ENCODE measurements at regions not wholly inside any gene's neighbourhood (a gene's known extent, or its start where the extent isn't known, plus 50 kb on each side); places are given as distances from the start of the nearest gene placed in this dataset.

- TF ChIP-seq CTCF (IDR thresholded peaks at IDR 0.05 in 4 of 5, conservative IDR thresholded peaks at IDR 0.05 in 1 of 5) (no peak), POLR2A (IDR thresholded peaks at IDR 0.05) (no peak)
These were observed 187.0 kb upstream of the RUNX1 start for GRCh38 chr21:35236090-35236489.
